Nephron progenitor cell (in vitro differentiated cells): ENCODE measurements at regions not wholly inside any gene's neighbourhood (a gene's known extent, or its start where the extent isn't known, plus 50 kb on each side); places are given as distances from the start of the nearest gene placed in this dataset.
"Not testable (repeated sequence)": the region's sequence is repeated elsewhere in the genome, so short reads cannot be mapped to it uniquely, and the experiment has no call there.

Experiments
- DNase-seq: peaks from one replicate; pipeline ENCODE4 v3.0.0; 2021
- H3K27ac Mint-ChIP-seq: 2 replicates; pipeline ENCODE4 v1.8.0; 2021; ENCODE audit warnings: mild to moderate bottlenecking, moderate library complexity, mixed read lengths
- H3K27me3 Mint-ChIP-seq: 2 replicates; pipeline ENCODE4 v1.8.0; 2021; ENCODE audit warnings: mild to moderate bottlenecking, low read depth, mixed read lengths; ENCODE audit not compliant: poor library complexity
- H3K36me3 Mint-ChIP-seq: 2 replicates; pipeline ENCODE4 v1.8.0; 2021; ENCODE audit warnings: low read depth, mixed read lengths
- H3K4me1 Mint-ChIP-seq: 2 replicates; pipeline ENCODE4 v1.8.0; 2021; ENCODE audit warnings: mixed read lengths
- H3K4me3 Mint-ChIP-seq: 2 replicates; pipeline ENCODE4 v1.8.0; 2021; ENCODE audit warnings: mild to moderate bottlenecking, moderate library complexity, mixed read lengths
- H3K9me3 Mint-ChIP-seq: 2 replicates; pipeline ENCODE4 v1.8.0; 2021; ENCODE audit warnings: mild to moderate bottlenecking, moderate library complexity, mixed read lengths
- CTCF ChIP-seq: fragments of 200-600 bp; sonication (generic); IDR thresholded peaks from 2 replicates; pipeline ENCODE4 v1.5.0; 2021; ENCODE audit warnings: antibody characterized with exemption

GRCh38 chr2:180775711-180776110 lies 204.7 kb upstream of the UBE2E3 start:
- H3K4me1 Mint-ChIP-seq = no peaks in the 10 kb centered on the region
- H3K9me3 Mint-ChIP-seq = no peaks in the 10 kb centered on the region
- no peak for TF ChIP-seq CTCF

GRCh38 chr2:180765316-180765715 lies 215.1 kb upstream of the UBE2E3 start:
- H3K4me1 Mint-ChIP-seq, H3K36me3 Mint-ChIP-seq, DNase-seq, H3K27ac Mint-ChIP-seq, H3K4me3 Mint-ChIP-seq, H3K27me3 Mint-ChIP-seq: not testable (repeated sequence)
- H3K9me3 Mint-ChIP-seq = peaks cover 12% of the 10 kb centered on the region

More at GRCh38 chr2:180775711-180776110, 204.7 kb upstream of the UBE2E3 start:
- Mint-ChIP-seq H3K27ac (no peak overlapping the region), H3K36me3 (no peaks in the 10 kb centered on the region), H3K27me3 (peaks cover 4% of the 10 kb centered on the region), H3K4me3 (no peak overlapping the region)
- no peak for DNase-seq

- no peak overlapping the region for H3K4me3 Mint-ChIP-seq
- TF ChIP-seq CTCF = no peak
- H3K9me3 Mint-ChIP-seq = peaks cover 12% of the 10 kb centered on the region
- H3K36me3 Mint-ChIP-seq = no peaks in the 10 kb centered on the region
- no peak for DNase-seq
- peaks cover 5% of the 10 kb centered on the region for H3K4me1 Mint-ChIP-seq
- H3K27ac Mint-ChIP-seq = no peak overlapping the region
- no peaks in the 10 kb centered on the region for H3K27me3 Mint-ChIP-seq
These were observed 217.0 kb upstream of the UBE2E3 start for GRCh38 chr2:180763263-180763989.

- no peak overlapping the region for H3K4me3 Mint-ChIP-seq
- H3K36me3 Mint-ChIP-seq = no peaks in the 10 kb centered on the region
- H3K9me3 Mint-ChIP-seq = peaks cover 1% of the 10 kb centered on the region
- DNase-seq = no peak
- no peak for TF ChIP-seq CTCF
- peaks cover 5% of the 10 kb centered on the region for H3K4me1 Mint-ChIP-seq
- no peak overlapping the region for H3K27ac Mint-ChIP-seq
- H3K27me3 Mint-ChIP-seq = no peaks in the 10 kb centered on the region
These were observed 219.2 kb upstream of the UBE2E3 start for GRCh38 chr2:180761224-180761623.

GRCh38 chr2:180759631-180760030 lies 220.8 kb upstream of the UBE2E3 start:
- H3K27me3 Mint-ChIP-seq = no peaks in the 10 kb centered on the region
- H3K4me3 Mint-ChIP-seq = no peak overlapping the region
- DNase-seq = no peak
- H3K27ac Mint-ChIP-seq = no peak overlapping the region
- H3K9me3 Mint-ChIP-seq = no peaks in the 10 kb centered on the region
- peaks cover 5% of the 10 kb centered on the region for H3K4me1 Mint-ChIP-seq
- no peaks in the 10 kb centered on the region for H3K36me3 Mint-ChIP-seq
- TF ChIP-seq CTCF = no peak

GRCh38 chr2:180753809-180754761 lies 226.3 kb upstream of the UBE2E3 start:
- H3K4me1 Mint-ChIP-seq = no peaks in the 10 kb centered on the region
- no peaks in the 10 kb centered on the region for H3K36me3 Mint-ChIP-seq
- H3K9me3 Mint-ChIP-seq = no peaks in the 10 kb centered on the region
- no peak for DNase-seq
- no peak for TF ChIP-seq CTCF
- no peak overlapping the region for H3K27ac Mint-ChIP-seq
- no peak overlapping the region for H3K4me3 Mint-ChIP-seq
- H3K27me3 Mint-ChIP-seq = no peaks in the 10 kb centered on the region
